Gastroesophageal sphincter (tissue), 3 donors: ENCODE measurements at regions not wholly inside any gene's neighbourhood (a gene's known extent, or its start where the extent isn't known, plus 50 kb on each side); places are given as distances from the start of the nearest gene placed in this dataset.

ENCODE experiments used
- CTCF ChIP-seq, 4 experiments: fragments of 200-600 bp in 2 of 4; fragments of 450-650 bp in 2 of 4; sonication (generic) in 1 of 4; IDR thresholded peaks; one replicate each; pipeline ENCODE4 v1.5.1; 2017 to 2019; ENCODE audit warnings: antibody characterized with exemption in 4 of 4, mild to moderate bottlenecking in 2 of 4, moderate library complexity in 2 of 4
- EP300 ChIP-seq: sonication (generic); formaldehyde crosslinking; IDR thresholded peaks from one replicate; pipeline ENCODE4 v1.6.1; 2017; ENCODE audit warnings: antibody characterized with exemption, mild to moderate bottlenecking
- POLR2A ChIP-seq, 2 donors: fragments of 450-650 bp; IDR thresholded peaks; one replicate each; pipeline ENCODE4 v1.6.1; 2017; ENCODE audit warnings: antibody characterized with exemption in 2 of 2, mild to moderate bottlenecking in 2 of 2, moderate library complexity in 1 of 2
- POLR2AphosphoS5 ChIP-seq: sonication (generic); formaldehyde crosslinking; IDR thresholded peaks from one replicate; pipeline ENCODE4 v1.6.1; 2017; ENCODE audit warnings: antibody characterized with exemption

GRCh38 chr14:22399776-22400175 is 189.2 kb downstream of the DAD1 start:
- TF ChIP-seq CTCF (IDR thresholded peaks at IDR 0.05) (no peak), POLR2A (IDR thresholded peaks at IDR 0.05) (no peak), POLR2AphosphoS5 (no peak), EP300 (no peak)
